Hepatocyte (in vitro differentiated cells): ENCODE measurements at regions not wholly inside any gene's neighbourhood (a gene's known extent, or its start where the extent isn't known, plus 50 kb on each side); places are given as distances from the start of the nearest gene placed in this dataset.
A peak's percentile ranks its signal among the peaks of the same experiment; 100 is the strongest.
"Not testable (repeated sequence)": the region's sequence is repeated elsewhere in the genome, so short reads cannot be mapped to it uniquely, and the experiment has no call there.

Experiments used
- DNase-seq: peaks from one replicate; pipeline ENCODE4 v3.0.0-alpha.2; 2016; ENCODE audit warnings: low spot score
- H2AFZ ChIP-seq: fragments of 200-600 bp; sonication (generic); 2 replicates; pipeline ENCODE4 v1.6.0; 2016; ENCODE audit warnings: antibody characterized with exemption, mild to moderate bottlenecking
- H3K27ac ChIP-seq: fragments of 200-600 bp; sonication (generic); 2 replicates; pipeline ENCODE4 v1.5.1; 2016; ENCODE audit warnings: mild to moderate bottlenecking
- H3K27me3 ChIP-seq: fragments of 200-600 bp; sonication (generic); 2 replicates; pipeline ENCODE4 v1.6.1; 2016
- H3K36me3 ChIP-seq: fragments of 200-600 bp; sonication (generic); replicated peaks from 2 replicates; pipeline ENCODE4 v1.5.1; 2016; ENCODE audit warnings: low read depth; ENCODE audit not compliant: insufficient read depth
- H3K4me1 ChIP-seq: fragments of 200-600 bp; sonication (generic); 2 replicates; pipeline ENCODE4 v1.5.1; 2016; ENCODE audit warnings: mild to moderate bottlenecking, moderate library complexity; ENCODE audit not compliant: insufficient read depth
- H3K4me2 ChIP-seq: fragments of 200-600 bp; sonication (generic); 2 replicates; pipeline ENCODE4 v1.6.0; 2016
- H3K4me3 ChIP-seq: fragments of 200-600 bp; sonication (generic); 2 replicates; pipeline ENCODE4 v1.5.1; 2016; ENCODE audit warnings: mild to moderate bottlenecking
- H3K79me2 ChIP-seq: fragments of 200-600 bp; sonication (generic); 2 replicates; pipeline ENCODE4 v1.6.0; 2017; ENCODE audit warnings: mild to moderate bottlenecking
- H3K9me2 ChIP-seq: fragments of 200-600 bp; sonication (generic); replicated peaks from 2 replicates; pipeline ENCODE4 v1.6.0; 2017; ENCODE audit warnings: mild to moderate bottlenecking; ENCODE audit not compliant: insufficient read depth
- H3K9me3 ChIP-seq: fragments of 200-600 bp; sonication (generic); 2 replicates; pipeline ENCODE4 v1.5.1; 2016; ENCODE audit warnings: low read depth, mild to moderate bottlenecking
- H4K20me1 ChIP-seq: fragments of 200-600 bp; sonication (generic); 2 replicates; pipeline ENCODE4 v1.6.0; 2016; ENCODE audit warnings: mild to moderate bottlenecking; ENCODE audit not compliant: insufficient read depth, poor library complexity, severe bottlenecking
- CTCF ChIP-seq: fragments of 200-600 bp; sonication (generic); IDR thresholded peaks from 2 replicates; pipeline ENCODE4 v1.5.1; 2016; ENCODE audit warnings: antibody characterized with exemption, mild to moderate bottlenecking; ENCODE audit not compliant: poor library complexity
- EZH2 ChIP-seq: fragments of 200-600 bp; sonication (generic); IDR thresholded peaks from 2 replicates; pipeline ENCODE4 v1.6.1; 2016; ENCODE audit warnings: antibody characterized with exemption, mild to moderate bottlenecking, borderline replicate concordance
- EZH2phosphoT487 ChIP-seq: fragments of 200-600 bp; sonication (generic); IDR thresholded peaks from one replicate; pipeline ENCODE4 v1.6.1; 2018; ENCODE audit warnings: antibody characterized with exemption, mild to moderate bottlenecking, low read depth, moderate library complexity; ENCODE audit not compliant: unreplicated experiment, severe bottlenecking
- WGBS: methylation state at CpG from one replicate; pipeline ENCODE4 v1.1.6; 2016; ENCODE audit warnings: low lambda C conversion rate; ENCODE audit errors: missing lambda C conversion rate; 5-methylcytosine and 5-hydroxymethylcytosine counted together

GRCh38 chr17:21512307-21513011 lies 136.3 kb downstream of the KCNJ12 start:
- WGBS: 77% methylated on average over 18 of the region's 18 CpGs
- Histone ChIP-seq H3K4me2 (peak overlapping the region; percentile 76), H3K79me2 (no peaks in the 10 kb centered on the region), H3K4me1 (no peaks in the 10 kb centered on the region), H4K20me1 (no peaks in the 10 kb centered on the region), H3K27me3 (peaks cover 16% of the 10 kb centered on the region), H3K27ac (no peak overlapping the region), H2AFZ (peak overlapping the region; percentile 58), H3K4me3 (no peak overlapping the region), H3K9me2 (no peaks in the 10 kb centered on the region), H3K9me3 (no peaks in the 10 kb centered on the region), H3K36me3 (no peaks in the 10 kb centered on the region)
- DNase-seq: no peak
- TF ChIP-seq EZH2phosphoT487 (no peak), EZH2 (no peak), CTCF (no peak)

DNA sequence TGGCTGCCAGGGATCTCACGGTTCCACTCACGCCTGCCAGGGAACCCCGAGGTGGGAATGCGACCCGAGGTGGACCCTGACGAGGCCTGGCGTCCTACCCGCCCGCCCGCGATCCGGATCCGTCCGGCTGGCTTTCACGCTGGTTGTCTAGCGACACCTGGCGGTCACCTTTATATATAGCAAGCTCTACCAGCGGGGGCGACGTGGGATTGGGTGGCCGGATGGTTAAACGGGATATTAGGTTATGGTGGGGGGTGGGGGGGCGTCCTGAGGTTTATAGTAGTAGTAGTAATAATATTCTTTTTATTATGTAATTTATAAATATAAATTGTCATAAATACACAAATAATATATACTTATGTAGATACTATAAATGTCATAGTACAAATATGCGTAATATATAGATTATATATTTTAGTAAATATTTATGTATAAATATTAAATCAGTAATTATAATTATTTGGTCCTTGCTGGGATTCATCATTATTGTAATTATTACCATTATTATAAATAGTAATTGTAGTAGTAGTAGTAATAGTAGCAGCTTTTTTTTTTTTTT lies 136.9 kb downstream of the KCNJ12 start:
- H3K4me1 ChIP-seq: peaks cover 5% of the 10 kb centered on the region
- peak overlapping the region; percentile 76 for H3K4me2 ChIP-seq
- H3K36me3 ChIP-seq: no peaks in the 10 kb centered on the region
- H3K9me3 ChIP-seq: no peaks in the 10 kb centered on the region
- H3K27ac ChIP-seq: no peak overlapping the region
- TF ChIP-seq EZH2phosphoT487 (no peak), CTCF (peak; percentile 88)
- H4K20me1 ChIP-seq: no peaks in the 10 kb centered on the region
- H3K27me3 ChIP-seq: peaks cover 16% of the 10 kb centered on the region
- H3K9me2 ChIP-seq: no peaks in the 10 kb centered on the region
- no peaks in the 10 kb centered on the region for H3K79me2 ChIP-seq
- peak; percentile 87 for DNase-seq
- H2AFZ ChIP-seq: peak overlapping the region; percentile 58
- 5% methylated on average over 24 of the region's 24 CpGs for WGBS
- no peak overlapping the region for H3K4me3 ChIP-seq

DNA sequence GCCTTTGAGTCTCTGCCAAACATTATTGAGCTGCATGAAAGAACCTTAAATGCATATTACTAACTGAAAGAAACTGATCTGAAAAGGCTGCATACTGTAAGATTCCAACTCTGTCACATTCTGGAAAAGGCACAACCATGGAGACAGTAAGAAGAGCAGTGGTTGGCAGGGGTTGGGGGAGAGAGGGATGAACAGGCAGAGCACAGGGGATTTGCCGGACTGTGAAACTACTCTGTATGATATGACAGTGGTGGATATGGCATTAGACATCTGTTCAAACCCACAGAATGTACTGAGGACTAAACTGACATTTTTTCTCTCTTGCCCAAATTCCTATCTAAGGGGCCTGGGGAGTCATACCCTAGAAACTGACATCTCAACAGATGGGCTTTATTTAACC lies 138.4 kb downstream of the KCNJ12 start:
- WGBS: 67% methylated on average over 1 of the region's 1 CpG
- H3K4me3 ChIP-seq, H3K27ac ChIP-seq: not testable (repeated sequence)

GRCh38 chr17:21517538-21518293 lies 141.6 kb downstream of the KCNJ12 start:
- 42% methylated on average over 9 of the region's 9 CpGs for WGBS
- H2AFZ ChIP-seq: no peak overlapping the region
- no peak for DNase-seq
- peak overlapping the region; percentile 0 for H3K4me2 ChIP-seq
- H4K20me1 ChIP-seq: no peaks in the 10 kb centered on the region
- TF ChIP-seq CTCF (no peak), EZH2 (no peak), EZH2phosphoT487 (no peak)
- peaks cover 9% of the 10 kb centered on the region for H3K4me1 ChIP-seq
- H3K79me2 ChIP-seq: no peaks in the 10 kb centered on the region
- no peaks in the 10 kb centered on the region for H3K27me3 ChIP-seq
- H3K4me3 ChIP-seq: no peak overlapping the region
- no peak overlapping the region for H3K27ac ChIP-seq
- no peaks in the 10 kb centered on the region for H3K36me3 ChIP-seq
- no peaks in the 10 kb centered on the region for H3K9me2 ChIP-seq
- H3K9me3 ChIP-seq: no peaks in the 10 kb centered on the region

More for the DNA sequence above, 138.4 kb downstream of the KCNJ12 start:
- H3K9me3 ChIP-seq, H3K4me1 ChIP-seq, H3K79me2 ChIP-seq, H4K20me1 ChIP-seq, H3K9me2 ChIP-seq, H3K4me2 ChIP-seq, H2AFZ ChIP-seq, H3K36me3 ChIP-seq, DNase-seq: not testable (repeated sequence)
- H3K27me3 ChIP-seq: peaks cover 16% of the 10 kb centered on the region
